ENCODE measurements at regions not wholly inside any gene's neighbourhood (a gene's known extent, or its start where the extent isn't known, plus 50 kb on each side); places are given as distances from the start of the nearest gene placed in this dataset.
A peak's percentile ranks its signal among the peaks of the same experiment; 100 is the strongest.
"Not testable (repeated sequence)": the region's sequence is repeated elsewhere in the genome, so short reads cannot be mapped to it uniquely, and the experiment has no call there.

GRCh38 chr20:41702647-41703046, 84.5 kb upstream of the CHD6 start:
- no peaks in the 10 kb centered on the region for H3K36me3 ChIP-seq
- H3K9me3 ChIP-seq = no peaks in the 10 kb centered on the region
- H3K4me1 ChIP-seq = no peaks in the 10 kb centered on the region
- DNase-seq (no peak), ATAC-seq (no peak)
- H3K27ac ChIP-seq = no peak overlapping the region
- H3K4me3 ChIP-seq = no peak overlapping the region
- WGBS, 4 donors = 82 to 96% (median 87%) methylated on average over 2 of the region's 2 CpGs
- no peak for TF ChIP-seq POLR2A (IDR thresholded peaks at IDR 0.05)
- no peak for TF ChIP-seq CTCF (IDR thresholded peaks at IDR 0.05)
- intact Hi-C loops (cut with DNase I) = no loop called here
- no peaks in the 10 kb centered on the region for H3K27me3 ChIP-seq

GRCh38 chr20:41701588-41702348, 83.6 kb upstream of the CHD6 start:
- TF ChIP-seq CTCF (IDR thresholded peaks at IDR 0.05) = no peak
- no peak for TF ChIP-seq POLR2A (IDR thresholded peaks at IDR 0.05)
- intact Hi-C loops (cut with DNase I) = no loop called here
- no peaks in the 10 kb centered on the region for H3K9me3 ChIP-seq
- no peak overlapping the region for H3K4me3 ChIP-seq
- H3K27ac ChIP-seq = no peak overlapping the region
- H3K36me3 ChIP-seq = no peaks in the 10 kb centered on the region
- H3K27me3 ChIP-seq = no peaks in the 10 kb centered on the region
- DNase-seq (no peak), ATAC-seq (no peak)
- H3K4me1 ChIP-seq = peaks cover 0 to 7% (median 0%) of the 10 kb centered on the region in 12 donors
- whole genome bisulfite sequencing, 4 donors = 78 to 86% (median 81%) methylated on average over 5 of the region's 5 CpGs

GRCh38 chr20:41699673-41700072, 81.5 kb upstream of the CHD6 start:
- H3K27ac ChIP-seq, ATAC-seq, H3K9me3 ChIP-seq, H3K36me3 ChIP-seq, H3K4me3 ChIP-seq, H3K27me3 ChIP-seq, DNase-seq: not testable (repeated sequence)
- intact Hi-C loops (cut with DNase I) = loop anchor here in 3 of 10 donors (10.0 kb wide), 4 partner anchors 185 to 355 kb away; partner anchors contain the start of gene LPIN3 (in 2 of the 3)
- 79 to 90% (median 89%) methylated on average over 3 of the region's 3 CpGs for WGBS, 4 donors
- H3K4me1 ChIP-seq = peaks cover 0 to 15% (median 0%) of the 10 kb centered on the region in 12 donors

GRCh38 chr20:41697861-41698559, 79.8 kb upstream of the CHD6 start:
- TF ChIP-seq CTCF (IDR thresholded peaks at IDR 0.05) (peak; percentile 54 to 78 (median 66)), POLR2A (IDR thresholded peaks at IDR 0.05) (no peak)
- intact Hi-C loops (cut with DNase I) = loop anchor here in 3 of 10 donors (10.0 kb wide), 4 partner anchors 183 to 353 kb away; partner anchors contain the start of gene LPIN3 (in 2 of the 3)
- 76 to 80% (median 78%) methylated on average over 6 of the region's 6 CpGs for WGBS, 4 donors
- H3K4me3 ChIP-seq = no peak overlapping the region
- ATAC-seq (no peak), DNase-seq (no peak)
- no peak overlapping the region for H3K27ac ChIP-seq
- no peaks in the 10 kb centered on the region for H3K9me3 ChIP-seq
- H3K27me3 ChIP-seq = no peaks in the 10 kb centered on the region
- no peaks in the 10 kb centered on the region for H3K36me3 ChIP-seq
- H3K4me1 ChIP-seq = peaks cover 0 to 25% (median 6%) of the 10 kb centered on the region in 12 donors

All from heart left ventricle (tissue), 16 donors.